ENCODE measurements at regions not wholly inside any gene's neighbourhood (a gene's known extent, or its start where the extent isn't known, plus 50 kb on each side); places are given as distances from the start of the nearest gene placed in this dataset.

GRCh38 chr10:132476146-132477065 is 61.2 kb upstream of the INPP5A start:
- no peak for TF ChIP-seq CTCF (IDR thresholded peaks at IDR 0.05)
- no peak for TF ChIP-seq POLR2A (IDR thresholded peaks at IDR 0.05)
